ENCODE measurements at regions not wholly inside any gene's neighbourhood (a gene's known extent, or its start where the extent isn't known, plus 50 kb on each side); places are given as distances from the start of the nearest gene placed in this dataset.
A peak's percentile ranks its signal among the peaks of the same experiment; 100 is the strongest.

GRCh38 chr7:9876053-9876452, 1097.6 kb upstream of the PHF14 start:
- no peak for DNase-seq

- DNase-seq = no peak
Measured at GRCh38 chr7:9889554-9889953, 1084.1 kb upstream of the PHF14 start.

GRCh38 chr7:9890092-9890491, 1083.6 kb upstream of the PHF14 start:
- DNase-seq = no peak

GRCh38 chr7:9891056-9891455, 1082.6 kb upstream of the PHF14 start:
- no peak for DNase-seq

GRCh38 chr7:9900339-9900738, 1073.3 kb upstream of the PHF14 start:
- DNase-seq = no peak

- DNase-seq = no peak
Measured at GRCh38 chr7:9921326-9921725, 1052.3 kb upstream of the PHF14 start.

- no peak for DNase-seq
Measured at GRCh38 chr7:9937944-9938631, 1035.6 kb upstream of the PHF14 start.

GRCh38 chr7:9939176-9939575, 1034.5 kb upstream of the PHF14 start:
- DNase-seq = no peak

- no peak for DNase-seq
Measured at GRCh38 chr7:9945131-9945530, 1028.5 kb upstream of the PHF14 start.

- no peak for DNase-seq
Measured at GRCh38 chr7:9945857-9946256, 1027.8 kb upstream of the PHF14 start.

- DNase-seq = no peak
Measured at GRCh38 chr7:9955138-9955537, 1018.5 kb upstream of the PHF14 start.

- DNase-seq = no peak
Measured at GRCh38 chr7:9958486-9958885, 1015.2 kb upstream of the PHF14 start.

- no peak for DNase-seq
Measured at GRCh38 chr7:9960460-9960859, 1013.2 kb upstream of the PHF14 start.

GRCh38 chr7:9961161-9961922, 1012.3 kb upstream of the PHF14 start:
- no peak for DNase-seq

GRCh38 chr7:9962742-9963141, 1010.9 kb upstream of the PHF14 start:
- DNase-seq = no peak

- DNase-seq = no peak
Measured at GRCh38 chr7:9978106-9979064, 995.3 kb upstream of the PHF14 start.

- no peak for DNase-seq
Measured at GRCh38 chr7:9981742-9982349, 991.8 kb upstream of the PHF14 start.

GRCh38 chr7:9983048-9983447, 990.6 kb upstream of the PHF14 start:
- DNase-seq = no peak

- no peak for DNase-seq
Measured at GRCh38 chr7:10015687-10016086, 958.0 kb upstream of the PHF14 start.

GRCh38 chr7:10022480-10022879, 951.2 kb upstream of the PHF14 start:
- no peak for DNase-seq

GRCh38 chr7:10022957-10023356, 950.7 kb upstream of the PHF14 start:
- no peak for DNase-seq

- DNase-seq = peak; percentile 30
Measured at GRCh38 chr7:10034843-10035556, 938.7 kb upstream of the PHF14 start.

All from activated CD4-positive, alpha-beta T cell treated with anti-CD3 and anti-CD28 coated beads, Interleukin-2, amount 50 U/mL, for 16 hours (primary cell).